HepG2 (cell line): ENCODE measurements at regions not wholly inside any gene's neighbourhood (a gene's known extent, or its start where the extent isn't known, plus 50 kb on each side); places are given as distances from the start of the nearest gene placed in this dataset.

Experiments
- ATAC-seq: fragments of 200-7000 bp; cut with Tn5 transposase; 3 replicates; pipeline ENCODE4 v1.9.1; 2020; ENCODE audit warnings: mild to moderate bottlenecking, moderate library complexity
- BruUV-seq: library from RNA; stranded (reverse); fragments of 400-500 nt; replicated peaks from 2 replicates; lab custom pipeline; 2021; lab: Mats Ljungman, UMichigan
- CTCF ChIA-PET: fragments of 300-600 bp; formaldehyde crosslinking; extraction: SDS; loops from one replicate; lab custom pipeline; 2021; ENCODE audit warnings: low total read pairs, inconsistent platforms, low intra/inter-chr PET ratio; lab: Yijun Ruan, JAX
- POLR2A ChIA-PET: fragments of 350-600 bp; sonication (Branson Sonifier 250); formaldehyde crosslinking; loops from one replicate; lab custom pipeline; 2020; ENCODE audit warnings: antibody characterized with exemption, inconsistent platforms; lab: Yijun Ruan, JAX
- DNase-seq: peaks from one replicate; pipeline ENCODE4 v3.0.0-alpha.2; 2015; ENCODE audit warnings: low spot score
- FAIRE-seq: peaks from 3 replicates; lab custom pipeline; 2011; peaks lifted over from hg19 to GRCh38; lab: Jason Lieb, UNC
- H2AFZ ChIP-seq: one replicate; pipeline ENCODE4 v1.6.1; 2011; ENCODE audit warnings: low read length, inconsistent platforms
- H3K27ac ChIP-seq: fragments of 300-600 bp; 3 replicates; pipeline ENCODE4 v1.8.0; 2011; ENCODE audit warnings: mixed run types, mild to moderate bottlenecking, mixed read lengths, low read length, inconsistent platforms; ENCODE audit not compliant: insufficient read depth; ENCODE audit errors: extremely low read length
- H3K27me3 ChIP-seq, 2 experiments: fragments of 200-600 bp in 1 of 2; 2 replicates in 1 of 2; 3 replicates in 1 of 2; pipeline versions ENCODE4 v1.6.0 to v1.8.0; 2011; ENCODE audit warnings: low read length in 2 of 2, mild to moderate bottlenecking in 2 of 2, moderate library complexity in 2 of 2, inconsistent platforms in 1 of 2; ENCODE audit not compliant: insufficient read depth in 2 of 2, control insufficient read depth in 1 of 2
- H3K36me3 ChIP-seq, 2 experiments: fragments of 200-600 bp in 1 of 2; replicated peaks in 1 of 2; 2 replicates in 1 of 2; 3 replicates in 1 of 2; pipeline versions ENCODE4 v1.5.1 to v1.8.0; 2011; ENCODE audit warnings: low read length in 2 of 2, inconsistent platforms in 1 of 2; ENCODE audit not compliant: insufficient read depth in 2 of 2, control insufficient read depth in 1 of 2
- H3K4me1 ChIP-seq: 2 replicates; pipeline ENCODE4 v1.5.1; 2012; ENCODE audit warnings: low read length, inconsistent platforms; ENCODE audit not compliant: insufficient read depth
- H3K4me2 ChIP-seq: 2 replicates; pipeline ENCODE4 v1.6.0; 2011; ENCODE audit warnings: low read depth, low read length, inconsistent platforms
- H3K4me3 ChIP-seq, 3 experiments: fragments of 200-600 bp in 1 of 3; sonication (generic), shearing (Covaris generic) in 1 of 3; replicated peaks in 1 of 3; 2 replicates each; pipeline ENCODE4 v1.5.1; 2011 to 2016; ENCODE audit warnings: low read length in 3 of 3, inconsistent platforms in 2 of 3, low read depth in 2 of 3, mild to moderate bottlenecking in 2 of 3, control low read depth in 1 of 3, mixed read lengths in 1 of 3; ENCODE audit not compliant: insufficient read depth in 1 of 3
- H3K79me2 ChIP-seq: one replicate; pipeline ENCODE4 v1.6.1; 2011; ENCODE audit warnings: low read length, inconsistent platforms; ENCODE audit not compliant: insufficient read depth
- H3K9ac ChIP-seq: 2 replicates; pipeline ENCODE4 v1.6.0; 2011; ENCODE audit warnings: mild to moderate bottlenecking, low read depth, low read length, inconsistent platforms; ENCODE audit not compliant: insufficient read depth
- H3K9me3 ChIP-seq: 2 replicates; pipeline ENCODE4 v1.5.1; 2012; ENCODE audit warnings: mild to moderate bottlenecking, low read length
- H4K20me1 ChIP-seq: 2 replicates; pipeline ENCODE4 v1.6.0; 2011; ENCODE audit warnings: inconsistent platforms, mild to moderate bottlenecking, low read length, moderate library complexity; ENCODE audit not compliant: insufficient read depth
- CREB1 ChIP-seq, 2 experiments: fragments of 450-650 bp in 1 of 2; IDR thresholded peaks; 2 replicates each; pipeline ENCODE4 v1.6.1; 2016 to 2017; ENCODE audit warnings: control low read depth in 1 of 2, mild to moderate bottlenecking in 1 of 2, missing compliant biosample characterization in 1 of 2, missing genetic modification characterization in 1 of 2
- GLI4 ChIP-seq: sonication (generic); formaldehyde crosslinking; IDR thresholded peaks from 2 replicates; pipeline ENCODE4 v1.5.1; 2020; ENCODE audit warnings: missing genetic modification reagents, mild to moderate bottlenecking, moderate library complexity, borderline replicate concordance
- MAFF ChIP-seq: IDR thresholded peaks from 2 replicates; pipeline ENCODE4 v1.6.1; 2011; ENCODE audit warnings: low read depth, low read length, improper control_type of control experiment
- MAFK ChIP-seq, 2 experiments: IDR thresholded peaks in 1 of 2; conservative IDR thresholded peaks in 1 of 2; 2 replicates each; pipeline ENCODE4 v1.6.1; 2011; ENCODE audit warnings: improper control_type of control experiment in 2 of 2, low read length in 2 of 2
- NFIB ChIP-seq: sonication (generic); formaldehyde crosslinking; IDR thresholded peaks from 2 replicates; pipeline ENCODE4 v1.9.0; 2021; ENCODE audit warnings: missing genetic modification reagents, mild to moderate bottlenecking, borderline replicate concordance
- POLR2G ChIP-seq: fragments of 200-400 bp; formaldehyde crosslinking; IDR thresholded peaks from 2 replicates; pipeline ENCODE4 v1.6.1; 2018; ENCODE audit warnings: mild to moderate bottlenecking, low read depth, low read length, moderate library complexity
- PTBP1 ChIP-seq: fragments of 200-400 bp; formaldehyde crosslinking; IDR thresholded peaks from 2 replicates; pipeline ENCODE4 v1.6.1; 2018; ENCODE audit warnings: low read length, low read depth; ENCODE audit not compliant: poor library complexity, severe bottlenecking
- ZEB1 ChIP-seq: IDR thresholded peaks from 2 replicates; pipeline ENCODE4 v1.6.1; 2012; ENCODE audit warnings: mild to moderate bottlenecking, low read depth, inconsistent platforms; ENCODE audit not compliant: insufficient replicate concordance
- ZNF12 ChIP-seq: sonication (generic); formaldehyde crosslinking; IDR thresholded peaks from 2 replicates; pipeline ENCODE4 v1.5.0; 2020; ENCODE audit warnings: missing genetic modification reagents
- ZNF260 ChIP-seq: sonication (generic); formaldehyde crosslinking; IDR thresholded peaks from 2 replicates; pipeline ENCODE4 v1.4.0; 2020; ENCODE audit warnings: missing genetic modification reagents, low read depth, mild to moderate bottlenecking, borderline replicate concordance
- ZNF557 ChIP-seq: sonication (generic); formaldehyde crosslinking; IDR thresholded peaks from 2 replicates; pipeline ENCODE4 v1.4.0; 2020; ENCODE audit warnings: missing genetic modification reagents
- ZNF616 ChIP-seq: sonication (generic); formaldehyde crosslinking; IDR thresholded peaks from 2 replicates; pipeline ENCODE4 v1.5.0; 2020; ENCODE audit warnings: low read depth, mild to moderate bottlenecking, missing genetic modification reagents
- WGBS: methylation state at CpG from one replicate; pipeline ENCODE4 v1.1.6; 2017; ENCODE audit warnings: low lambda C conversion rate; 5-methylcytosine and 5-hydroxymethylcytosine counted together
- in situ Hi-C: cut with HindIII; loops from 2 replicates; pipeline ENCODE4 v1.10.0; 2017; ENCODE audit warnings: low pct_unique_long_range_greater_than_20kb; ENCODE audit not compliant: extremely low pct_ligation_motif_present
- intact Hi-C: fragments of 100-400 bp; cut with micrococcal nuclease; formaldehyde crosslinking; loops from one replicate; pipeline ENCODE4 v1.10.0; 2022; ENCODE audit not compliant: unreplicated experiment
- TF ChIP-seq, protein P1 (sequence below): sonication (generic); IDR thresholded peaks from 2 replicates; pipeline ENCODE4 v1.6.1; 2016; ENCODE audit warnings: low read depth, borderline replicate concordance
- TF ChIP-seq, protein P2 (sequence below): sonication (generic); formaldehyde crosslinking; IDR thresholded peaks from 2 replicates; pipeline ENCODE4 v1.4.0; 2020; ENCODE audit warnings: mild to moderate bottlenecking, missing genetic modification reagents

GRCh38 chr3:117556646-117557407, 847.2 kb downstream of the TUSC7 start:
- CTCF ChIA-PET: no interaction called here
- 42% methylated on average over 2 of the region's 2 CpGs for WGBS
- Histone ChIP-seq H2AFZ (no peak overlapping the region), H3K4me2 (no peak overlapping the region), H3K79me2 (no peaks in the 10 kb centered on the region), H3K27ac (no peak overlapping the region), H3K4me3 (no peak overlapping the region), H3K4me1 (no peaks in the 10 kb centered on the region), H3K9me3 (no peaks in the 10 kb centered on the region), H4K20me1 (no peaks in the 10 kb centered on the region), H3K9ac (no peak overlapping the region), H3K36me3 (no peaks in the 10 kb centered on the region), H3K27me3 (no peaks in the 10 kb centered on the region)
- TF ChIP-seq MAFK (conservative IDR thresholded peaks at IDR 0.05 in 1 of 2, IDR thresholded peaks at IDR 0.05 in 1 of 2; ENCODE audit: low read length in 2 of 2) (peak; percentile 67 to 90), MAFF (peak; percentile 80), PTBP1 (no peak)
- POLR2A ChIA-PET: no interaction called here
- no TSS peak for BruUV-seq
- ATAC-seq: no peak
- no peak for DNase-seq
- no peak for FAIRE-seq
- intact Hi-C loops: no loop called here
- in situ Hi-C loops: no loop called here

- BruUV-seq: no TSS peak
- WGBS: 1% methylated on average over 2 of the region's 2 CpGs
- ChIA-PET POLR2A (no interaction called here), CTCF (no interaction called here)
- no peaks in the 10 kb centered on the region for H3K9me3 ChIP-seq
- H2AFZ ChIP-seq: no peak overlapping the region
- H3K4me2 ChIP-seq: no peak overlapping the region
- no peaks in the 10 kb centered on the region for H3K27me3 ChIP-seq
- H3K79me2 ChIP-seq: no peaks in the 10 kb centered on the region
- H3K27ac ChIP-seq: no peak overlapping the region
- H3K4me3 ChIP-seq: no peak overlapping the region
- ATAC-seq (no peak), FAIRE-seq (no peak), DNase-seq (no peak)
- H4K20me1 ChIP-seq: no peaks in the 10 kb centered on the region
- in situ Hi-C loops (no loop called here), intact Hi-C loops (no loop called here)
- H3K9ac ChIP-seq: no peak overlapping the region
- H3K4me1 ChIP-seq: no peaks in the 10 kb centered on the region
- H3K36me3 ChIP-seq: no peaks in the 10 kb centered on the region
- TF ChIP-seq, protein P1, sequence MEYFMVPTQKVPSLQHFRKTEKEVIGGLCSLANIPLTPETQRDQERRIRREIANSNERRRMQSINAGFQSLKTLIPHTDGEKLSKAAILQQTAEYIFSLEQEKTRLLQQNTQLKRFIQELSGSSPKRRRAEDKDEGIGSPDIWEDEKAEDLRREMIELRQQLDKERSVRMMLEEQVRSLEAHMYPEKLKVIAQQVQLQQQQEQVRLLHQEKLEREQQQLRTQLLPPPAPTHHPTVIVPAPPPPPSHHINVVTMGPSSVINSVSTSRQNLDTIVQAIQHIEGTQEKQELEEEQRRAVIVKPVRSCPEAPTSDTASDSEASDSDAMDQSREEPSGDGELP: no peak
- TF ChIP-seq CREB1 (IDR thresholded peaks at IDR 0.05) (no peak), CREB1 (CRISPR knock-in tag; IDR thresholded peaks at IDR 0.05) (no peak), ZNF557 (CRISPR knock-in tag) (no peak), GLI4 (CRISPR knock-in tag) (no peak), NFIB (no peak), POLR2G (no peak), ZNF12 (CRISPR knock-in tag) (no peak), ZNF616 (CRISPR knock-in tag) (no peak), ZNF260 (CRISPR knock-in tag) (no peak), ZEB1 (no peak)
- TF ChIP-seq, protein P2, sequence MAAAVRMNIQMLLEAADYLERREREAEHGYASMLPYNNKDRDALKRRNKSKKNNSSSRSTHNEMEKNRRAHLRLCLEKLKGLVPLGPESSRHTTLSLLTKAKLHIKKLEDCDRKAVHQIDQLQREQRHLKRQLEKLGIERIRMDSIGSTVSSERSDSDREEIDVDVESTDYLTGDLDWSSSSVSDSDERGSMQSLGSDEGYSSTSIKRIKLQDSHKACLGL (CRISPR knock-in tag): no peak
These were observed 848.0 kb downstream of the TUSC7 start for GRCh38 chr3:117557464-117558090.
